Endothelial cell of umbilical vein (primary cell): ENCODE measurements at regions not wholly inside any gene's neighbourhood (a gene's known extent, or its start where the extent isn't known, plus 50 kb on each side); places are given as distances from the start of the nearest gene placed in this dataset.

Experiments used
- BruUV-seq: library from RNA; stranded (reverse); fragments of 400-500 nt; replicated peaks from 2 replicates; lab custom pipeline; 2021; lab: Mats Ljungman, UMichigan
- CTCF ChIA-PET: fragments of 300-600, 350-600 bp; sonication (Branson Sonifier 250); formaldehyde crosslinking; loops from one replicate; lab custom pipeline; 2021; ENCODE audit warnings: antibody characterized with exemption, inconsistent platforms; lab: Charles Lee
- POLR2A ChIA-PET: fragments of 300-600, 350-600 bp; sonication (Branson Sonifier 250); formaldehyde crosslinking; loops from one replicate; lab custom pipeline; 2021; ENCODE audit warnings: antibody characterized with exemption, inconsistent platforms; lab: Charles Lee
- DNase-seq: peaks from one replicate; pipeline ENCODE4 v3.0.0-alpha.2; 2011; ENCODE audit warnings: low read depth, low spot score
- FAIRE-seq: peaks from 2 replicates; lab custom pipeline; 2011; peaks lifted over from hg19 to GRCh38; lab: Jason Lieb, UNC
- H2AFZ ChIP-seq: 2 replicates; pipeline ENCODE4 v1.6.0; 2012; ENCODE audit warnings: low read depth, low read length, control low read depth, inconsistent platforms
- H3K27ac ChIP-seq: 2 replicates; pipeline ENCODE4 v1.5.1; 2011; ENCODE audit warnings: low read depth, mild to moderate bottlenecking, control low read depth, low read length, moderate library complexity; ENCODE audit not compliant: insufficient read depth
- H3K27me3 ChIP-seq, 2 experiments: 2 replicates each; pipeline versions ENCODE4 v1.6.0 to v1.6.1; 2011; ENCODE audit warnings: low read length in 2 of 2, mixed read lengths in 1 of 2; ENCODE audit not compliant: control insufficient read depth in 2 of 2, insufficient read depth in 2 of 2
- H3K36me3 ChIP-seq, 2 experiments: 2 replicates in 1 of 2; 3 replicates in 1 of 2; pipeline ENCODE4 v1.5.1; 2011; ENCODE audit warnings: low read length in 2 of 2, mild to moderate bottlenecking in 1 of 2, moderate library complexity in 1 of 2; ENCODE audit not compliant: control insufficient read depth in 2 of 2, insufficient read depth in 2 of 2; ENCODE audit errors: extremely low read depth in 1 of 2
- H3K4me1 ChIP-seq: 3 replicates; pipeline ENCODE4 v1.5.1; 2011; ENCODE audit warnings: mild to moderate bottlenecking, low read length; ENCODE audit not compliant: control insufficient read depth, insufficient read depth; ENCODE audit errors: extremely low read depth
- H3K4me2 ChIP-seq: 2 replicates; pipeline ENCODE4 v1.6.1; 2011; ENCODE audit warnings: low read length, control low read depth, mixed read lengths; ENCODE audit not compliant: insufficient read depth
- H3K4me3 ChIP-seq, 3 experiments: fragments of 200-600 bp in 1 of 3; sonication (generic), shearing (Covaris generic) in 1 of 3; replicated peaks in 1 of 3; 2 replicates each; pipeline ENCODE4 v1.5.1; 2011 to 2016; ENCODE audit warnings: control low read depth in 3 of 3, low read length in 3 of 3, mild to moderate bottlenecking in 2 of 3, inconsistent platforms in 1 of 3, low read depth in 1 of 3, moderate library complexity in 1 of 3; ENCODE audit not compliant: insufficient read depth in 1 of 3
- H3K79me2 ChIP-seq: 2 replicates; pipeline ENCODE4 v1.6.0; 2012; ENCODE audit warnings: low read length, inconsistent platforms; ENCODE audit not compliant: control insufficient read depth, insufficient read depth
- H3K9ac ChIP-seq: replicated peaks from 2 replicates; pipeline ENCODE3; 2011; ENCODE audit warnings: low read length, control low read depth; ENCODE audit not compliant: insufficient read depth; ENCODE audit errors: extremely low read depth
- H3K9me1 ChIP-seq: replicated peaks from 3 replicates; pipeline ENCODE4 v1.6.0; 2011; ENCODE audit warnings: mild to moderate bottlenecking, low read length; ENCODE audit not compliant: control insufficient read depth, insufficient read depth; ENCODE audit errors: extremely low read depth
- H3K9me3 ChIP-seq: replicated peaks from 2 replicates; pipeline ENCODE4 v1.5.1; 2012; ENCODE audit warnings: low read length, inconsistent platforms; ENCODE audit not compliant: control insufficient read depth, insufficient read depth
- H4K20me1 ChIP-seq: replicated peaks from 2 replicates; pipeline ENCODE3; 2011; ENCODE audit warnings: mild to moderate bottlenecking, low read length; ENCODE audit not compliant: control insufficient read depth, insufficient read depth; ENCODE audit errors: extremely low read depth
- CTCF ChIP-seq, 2 donors: IDR thresholded peaks; 1 replicate in 1 of 2; 2 replicates in 1 of 2; pipeline ENCODE4 v1.5.1; 2011; ENCODE audit warnings: low read length in 2 of 2, mild to moderate bottlenecking in 2 of 2, moderate library complexity in 2 of 2, control low read depth in 1 of 2, inconsistent platforms in 1 of 2, low read depth in 1 of 2; ENCODE audit not compliant: insufficient read depth in 1 of 2; ENCODE audit errors: extremely low read depth in 1 of 2
- EZH2 ChIP-seq: IDR thresholded peaks from 2 replicates; pipeline ENCODE4 v1.6.1; 2012; ENCODE audit warnings: borderline replicate concordance, low read depth, mild to moderate bottlenecking, moderate library complexity, low read length, inconsistent platforms; ENCODE audit not compliant: severe bottlenecking
- FOS ChIP-seq: IDR thresholded peaks from 2 replicates; pipeline ENCODE4 v1.6.1; 2011; ENCODE audit warnings: mild to moderate bottlenecking, low read length, moderate library complexity, borderline replicate concordance; ENCODE audit not compliant: insufficient read depth
- GATA2 ChIP-seq: IDR thresholded peaks from 2 replicates; pipeline ENCODE4 v1.7.0; 2011; ENCODE audit warnings: low read depth, mild to moderate bottlenecking, moderate library complexity, mixed read lengths, low read length; ENCODE audit not compliant: insufficient read length, insufficient read depth
- JUN ChIP-seq: IDR thresholded peaks from 2 replicates; pipeline ENCODE4 v1.6.1; 2011; ENCODE audit warnings: borderline replicate concordance, low read depth; ENCODE audit not compliant: insufficient read length, insufficient read depth
- MAX ChIP-seq: IDR thresholded peaks from 2 replicates; pipeline ENCODE4 v1.6.1; 2011; ENCODE audit not compliant: insufficient read depth, insufficient read length
- MYC ChIP-seq: IDR thresholded peaks from one replicate; pipeline ENCODE4 v1.6.1; 2011; ENCODE audit warnings: mild to moderate bottlenecking, low read depth, low read length
- POLR2A ChIP-seq: IDR thresholded peaks from 2 replicates; pipeline ENCODE4 v1.6.1; 2012; ENCODE audit warnings: low read depth, mild to moderate bottlenecking, control low read depth, low read length
- POLR2AphosphoS5 ChIP-seq: IDR thresholded peaks from 2 replicates; pipeline ENCODE4 v1.6.1; 2012; ENCODE audit warnings: low read depth, mild to moderate bottlenecking, control low read depth, low read length, moderate library complexity; ENCODE audit not compliant: insufficient read depth
- dilution Hi-C: fragments of 300-500 bp; cut with MboI; formaldehyde crosslinking; loops from one replicate; pipeline ENCODE4 v1.15.0; 2019; ENCODE audit warnings: low sequenced_read_pairs; ENCODE audit not compliant: extremely low pct_ligation_motif_present
- intact Hi-C: fragments of 100-400 bp; cut with micrococcal nuclease; formaldehyde crosslinking; loops from one replicate; pipeline ENCODE4 v1.10.0; 2022

GRCh38 chr4:100306018-100306417 lies 115.8 kb upstream of the DDIT4L start:
- no peaks in the 10 kb centered on the region for H3K36me3 ChIP-seq
- FAIRE-seq = no peak
- no peak overlapping the region for H3K9ac ChIP-seq
- BruUV-seq = no TSS peak
- no peak for TF ChIP-seq CTCF (IDR thresholded peaks at IDR 0.05; ENCODE audit: extremely low read depth in 1 of 2, insufficient read depth in 1 of 2, low read depth in 1 of 2, low read length in 2 of 2)
- no peak for TF ChIP-seq MAX
- TF ChIP-seq FOS = no peak
- TF ChIP-seq EZH2 = no peak
- no peak for TF ChIP-seq JUN
- no peak for TF ChIP-seq POLR2A
- TF ChIP-seq MYC = no peak
- TF ChIP-seq POLR2AphosphoS5 = no peak
- no peak for TF ChIP-seq GATA2
- no peak for DNase-seq
- H3K4me3 ChIP-seq = no peak overlapping the region
- H3K4me2 ChIP-seq = no peak overlapping the region
- H2AFZ ChIP-seq = no peak overlapping the region
- dilution Hi-C loops = no loop called here
- ChIA-PET CTCF (interaction anchor here (2.8 kb wide), 1 partner anchor 11 kb away, joined by 8 read pairs; no protein-coding TSS in a partner anchor), POLR2A (no interaction called here)
- H3K9me1 ChIP-seq = no peaks in the 10 kb centered on the region
- no peaks in the 10 kb centered on the region for H4K20me1 ChIP-seq
- H3K4me1 ChIP-seq = no peaks in the 10 kb centered on the region
- no peak overlapping the region for H3K27ac ChIP-seq
- no peaks in the 10 kb centered on the region for H3K9me3 ChIP-seq
- no peaks in the 10 kb centered on the region for H3K79me2 ChIP-seq
- intact Hi-C loops = no loop called here
- H3K27me3 ChIP-seq = no peaks in the 10 kb centered on the region
